HG03439 (cell line): ENCODE measurements at regions not wholly inside any gene's neighbourhood (a gene's known extent, or its start where the extent isn't known, plus 50 kb on each side); places are given as distances from the start of the nearest gene placed in this dataset.
"Not testable (repeated sequence)": the region's sequence is repeated elsewhere in the genome, so short reads cannot be mapped to it uniquely, and the experiment has no call there.

Experiments used
- ATAC-seq: cut with Tn5 transposase; IDR thresholded peaks from one replicate; pipeline ENCODE4 v1.9.1; 2021; ENCODE audit warnings: mild to moderate bottlenecking, moderate library complexity; ENCODE audit not compliant: unreplicated experiment

DNA sequence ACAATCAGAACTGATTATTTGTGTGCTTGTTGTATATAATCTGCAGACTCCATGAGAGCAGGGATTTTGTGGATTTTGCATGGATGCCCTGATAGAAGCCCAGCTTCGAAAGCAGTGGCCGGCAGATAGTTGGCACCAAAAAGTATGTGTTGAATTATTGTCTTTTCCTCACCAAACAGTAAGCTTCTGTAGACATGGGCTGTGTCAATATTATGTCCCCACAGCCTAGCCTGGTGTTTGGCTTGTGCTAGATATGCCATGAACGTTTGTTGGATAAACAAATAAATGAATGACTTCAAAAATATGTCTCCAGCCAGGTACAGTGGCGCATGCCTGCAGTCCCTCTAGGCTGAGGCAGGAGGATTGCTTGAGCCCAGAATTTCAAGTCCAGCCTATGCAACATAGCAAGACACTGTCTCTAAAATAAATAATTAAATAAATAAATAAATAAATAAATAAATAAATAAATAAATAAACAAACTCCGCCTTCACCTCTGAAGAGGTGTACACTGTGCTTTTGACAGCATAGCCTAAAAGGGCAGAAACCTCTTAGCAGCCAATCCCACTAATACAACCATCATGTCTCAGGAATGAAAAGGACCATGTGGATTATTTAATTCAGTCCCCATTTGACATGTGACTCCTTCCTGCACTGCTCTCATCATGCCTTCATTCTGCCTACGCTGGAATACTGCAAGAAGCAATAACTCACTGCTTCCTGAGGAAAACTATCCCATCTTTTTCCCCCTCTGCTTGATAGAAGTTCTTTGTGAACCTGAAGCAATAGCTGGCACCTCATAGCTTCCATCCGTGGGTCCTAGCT is 335.2 kb downstream of the FBXW7 start:
- no peak for ATAC-seq

DNA sequence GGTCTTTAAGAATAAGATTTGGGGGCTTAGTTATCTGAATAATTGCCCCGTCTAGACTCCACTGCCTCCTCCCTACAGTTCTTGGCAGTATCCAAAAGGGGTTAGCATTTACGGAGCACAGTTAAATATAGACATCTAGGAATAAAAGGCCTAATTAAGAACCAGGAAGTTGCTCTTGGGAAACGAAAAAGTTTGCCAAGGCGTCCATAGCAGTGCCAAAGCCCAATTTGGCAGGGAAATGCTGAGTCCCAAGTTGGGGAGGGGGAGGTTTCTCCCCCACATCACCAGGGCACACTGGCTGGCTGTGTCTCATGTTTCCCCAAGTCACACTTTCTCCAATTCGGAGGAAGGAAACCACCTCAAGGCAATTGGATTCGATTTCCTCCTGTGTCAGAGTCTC is 338.7 kb downstream of the FBXW7 start:
- ATAC-seq: no peak

DNA sequence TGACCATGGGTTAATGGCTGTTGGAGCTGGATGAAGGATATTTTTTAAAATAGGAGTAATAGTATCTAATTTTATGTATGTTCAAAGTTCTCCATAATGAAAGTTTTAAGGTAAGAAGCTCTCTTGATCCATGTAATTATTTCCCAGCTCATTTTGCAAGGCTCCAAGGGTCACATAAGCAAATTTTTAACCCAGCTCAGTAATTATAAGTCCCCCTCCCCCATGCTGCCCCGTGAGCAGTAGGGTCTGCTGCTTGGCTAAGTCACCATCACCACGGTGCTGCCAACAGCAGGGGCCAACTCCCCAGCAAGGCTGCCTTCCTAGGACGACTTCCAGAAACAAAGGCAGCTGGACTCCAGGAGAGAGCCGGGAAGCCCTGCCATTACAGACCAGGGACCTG is 340.0 kb downstream of the FBXW7 start:
- ATAC-seq: no peak

DNA sequence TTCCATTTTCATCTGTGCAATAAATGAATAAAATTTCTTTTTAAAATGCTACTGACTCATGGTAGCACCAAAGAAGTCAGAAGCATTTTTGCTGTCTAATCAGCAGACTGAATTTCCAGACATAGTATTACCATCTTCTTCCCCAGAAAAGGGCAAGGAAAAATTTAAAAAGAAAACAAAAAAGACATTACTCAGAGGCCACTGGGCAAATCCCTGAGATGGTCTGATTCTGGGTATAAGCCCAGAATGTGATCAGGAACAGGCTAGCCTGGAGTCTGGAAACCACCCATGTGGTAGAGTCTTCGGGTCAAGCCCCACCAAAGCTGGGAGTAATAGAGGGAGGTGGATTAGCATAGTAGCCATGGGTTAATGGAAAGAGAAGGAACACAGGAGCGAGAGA is 342.8 kb downstream of the FBXW7 start:
- no peak for ATAC-seq

DNA sequence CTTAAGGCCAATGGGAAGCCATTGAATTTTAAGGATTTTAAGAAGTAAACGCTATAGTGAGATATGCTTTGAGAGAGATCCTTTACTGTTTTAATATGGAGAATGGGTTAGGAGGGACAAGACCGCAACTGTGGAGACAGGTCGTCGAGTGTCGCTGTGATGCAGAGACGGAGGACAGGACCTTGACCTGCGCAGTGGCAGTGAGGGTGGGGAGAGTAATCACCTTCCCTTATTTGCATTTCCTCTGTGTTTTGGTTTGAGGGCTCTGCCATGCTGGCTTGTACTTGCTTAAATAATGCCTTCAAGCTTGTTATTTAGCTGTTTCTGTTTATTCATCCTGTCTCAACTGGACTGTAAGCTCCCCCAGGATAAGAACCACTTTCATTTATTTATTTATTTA is 345.0 kb downstream of the FBXW7 start:
- ATAC-seq: no peak

DNA sequence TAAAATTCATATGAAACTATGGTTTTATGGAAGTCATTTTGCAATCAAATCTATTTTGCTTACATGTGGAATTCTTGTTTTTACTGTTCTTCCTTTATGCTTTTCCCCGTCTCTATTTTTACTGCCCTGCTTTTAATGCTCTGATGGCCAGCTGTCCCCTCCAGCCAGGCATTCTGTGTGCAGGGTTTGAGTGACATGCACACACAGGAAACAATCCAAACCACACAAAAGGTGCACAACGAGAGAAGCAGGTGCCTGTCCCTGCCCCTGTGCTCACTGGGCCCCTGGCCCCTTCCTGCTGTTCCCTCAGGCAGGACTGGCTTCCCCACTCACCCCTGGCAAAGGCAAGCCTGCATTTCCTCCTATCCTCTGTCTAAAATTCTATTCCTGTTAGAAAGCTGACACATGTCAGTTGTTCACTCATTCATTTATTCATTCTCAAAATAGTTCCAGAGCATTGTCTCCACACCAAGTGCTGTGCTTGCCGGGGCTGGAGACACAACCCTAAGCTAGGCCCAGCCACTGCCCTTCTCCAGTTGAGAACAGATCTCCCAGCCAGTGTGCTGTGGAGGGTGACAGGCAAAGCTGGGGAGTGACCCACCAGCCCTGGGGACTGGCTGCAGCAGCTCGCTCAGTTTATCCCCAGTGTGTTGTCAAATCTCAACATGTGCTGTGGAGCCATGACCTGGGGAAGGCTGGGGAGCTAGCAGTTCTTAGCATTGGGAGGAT is 346.3 kb downstream of the FBXW7 start:
- no peak for ATAC-seq

DNA sequence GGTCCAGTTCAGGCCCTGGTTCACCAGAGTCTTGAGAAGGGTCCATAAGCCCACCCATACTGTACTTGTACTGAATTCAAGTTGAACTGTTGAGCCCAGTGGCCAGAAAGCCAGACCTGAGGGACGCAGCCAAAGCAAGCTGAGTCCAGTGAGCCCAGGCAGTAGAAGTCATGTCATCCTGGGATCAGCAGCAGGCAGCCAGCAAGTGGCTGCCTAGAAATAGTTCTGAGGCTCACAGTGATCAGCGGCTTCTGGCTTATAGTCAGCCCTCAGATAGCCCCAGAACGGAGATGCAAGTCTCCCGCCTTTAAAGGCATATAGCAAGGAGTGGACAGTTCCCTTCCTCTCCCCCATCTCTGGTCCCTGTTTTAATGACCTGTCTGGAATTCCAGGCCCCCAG is 347.1 kb downstream of the FBXW7 start:
- no peak for ATAC-seq

DNA sequence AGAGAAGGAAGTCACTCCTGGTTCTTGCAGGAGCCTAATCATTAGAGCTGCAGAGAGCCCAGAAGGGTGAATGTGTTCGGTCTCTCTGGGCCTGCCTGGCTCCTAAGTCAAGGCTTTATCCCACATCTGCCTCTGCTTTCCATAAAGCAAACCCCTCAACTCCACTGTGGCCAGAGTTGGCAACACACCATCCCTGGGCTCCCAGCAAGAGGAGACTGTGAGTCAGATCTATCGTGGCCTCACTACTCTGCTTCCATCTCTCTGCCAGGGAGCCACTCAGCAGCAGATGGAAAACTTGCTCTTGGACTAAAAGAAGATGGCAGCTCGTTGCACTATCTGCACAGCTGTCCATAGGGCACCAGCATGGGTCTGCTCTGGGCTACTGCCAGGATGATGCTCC is 348.2 kb downstream of the FBXW7 start:
- ATAC-seq: no peak

- no peak for ATAC-seq
Measured at GRCh38 chr4:152185786-152186550, 349.9 kb downstream of the FBXW7 start.

- no peak for ATAC-seq
Measured at GRCh38 chr4:152181150-152181549, 354.7 kb downstream of the FBXW7 start.

GRCh38 chr4:152180369-152180768 is 355.5 kb downstream of the FBXW7 start:
- no peak for ATAC-seq

DNA sequence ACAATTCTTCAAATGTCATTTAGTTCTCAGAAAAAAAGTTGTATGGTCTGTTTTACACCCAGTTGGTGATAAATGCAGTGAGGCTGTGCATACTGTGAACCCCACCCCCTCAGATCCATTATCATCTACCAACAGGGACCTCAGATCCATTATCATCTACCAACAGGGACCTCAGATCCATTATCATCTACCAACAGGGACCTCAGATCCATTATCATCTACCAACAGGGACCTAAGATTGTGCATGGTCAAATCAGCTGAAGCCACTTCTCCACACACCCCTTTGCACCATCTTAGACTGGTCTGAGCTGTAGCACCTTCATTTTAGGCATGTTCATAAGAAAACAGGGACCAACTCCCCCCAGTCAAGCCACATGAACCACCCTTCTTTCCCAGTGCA is 358.4 kb downstream of the FBXW7 start:
- ATAC-seq: not testable (repeated sequence)

DNA sequence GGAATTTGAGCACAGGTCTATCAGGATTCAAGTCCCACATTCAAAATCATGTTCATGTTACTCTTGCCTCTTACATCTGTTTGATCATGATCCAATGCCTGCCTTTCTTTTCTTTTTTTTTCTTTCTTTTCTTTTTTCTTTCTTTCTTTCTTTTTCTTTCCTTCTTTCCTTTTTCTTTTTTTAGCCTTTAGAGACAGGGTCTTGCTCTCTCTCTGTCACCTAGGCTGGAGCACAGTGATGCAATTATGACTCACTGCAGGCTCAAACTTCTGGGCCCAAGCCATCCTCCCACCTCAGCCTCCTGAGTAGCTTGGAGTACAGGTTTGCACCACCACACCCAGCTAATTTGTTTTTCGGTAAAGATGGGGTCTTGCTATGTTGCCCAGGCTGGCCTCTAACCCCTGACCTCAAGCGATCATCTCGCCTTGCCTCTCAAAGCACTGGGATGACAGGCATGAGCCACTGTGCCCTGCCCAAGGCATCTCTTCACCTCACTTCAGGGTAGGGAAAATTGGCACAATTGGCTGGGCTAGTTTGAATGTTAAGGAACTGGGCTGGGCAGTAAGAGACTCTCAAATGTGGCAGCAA is 359.2 kb downstream of the FBXW7 start:
- no peak for ATAC-seq

- no peak for ATAC-seq
Measured at GRCh38 chr4:152175586-152175985, 360.3 kb downstream of the FBXW7 start.

- no peak for ATAC-seq
Measured at GRCh38 chr4:152172146-152172545, 363.7 kb downstream of the FBXW7 start.

GRCh38 chr4:152171556-152171955 is 364.3 kb downstream of the FBXW7 start:
- no peak for ATAC-seq

- ATAC-seq: no peak
Measured at GRCh38 chr4:152169683-152170082, 366.2 kb downstream of the FBXW7 start.

DNA sequence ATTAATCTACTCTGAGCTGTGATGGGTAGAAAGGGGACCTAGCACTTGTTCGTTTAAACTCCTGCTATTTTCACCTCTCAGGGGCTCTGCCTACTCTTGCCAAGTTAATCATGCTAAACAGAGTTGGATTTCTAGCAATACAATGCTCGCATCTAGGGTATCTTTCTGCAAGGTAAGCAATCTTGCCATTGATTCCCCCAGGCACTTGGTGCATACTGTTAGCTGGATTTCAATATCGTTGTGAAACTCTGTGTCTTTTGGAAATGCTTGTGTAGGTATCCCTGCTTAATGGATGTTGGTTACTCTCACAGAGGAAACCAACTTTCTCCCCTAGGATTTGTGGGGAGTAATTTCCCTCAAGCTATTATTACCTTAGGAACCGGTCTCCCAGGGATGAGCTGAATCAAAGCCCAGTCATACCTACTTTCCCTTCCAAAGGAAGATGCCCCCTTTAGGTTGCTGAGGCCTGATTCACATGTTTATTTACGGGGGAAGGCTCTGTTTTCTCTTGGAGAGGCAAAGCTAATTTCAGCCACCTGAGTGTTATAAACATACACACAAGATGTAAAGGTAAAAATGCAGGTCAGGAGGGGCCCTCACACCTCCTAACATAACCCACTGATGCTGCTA is 366.8 kb downstream of the FBXW7 start:
- no peak for ATAC-seq

- ATAC-seq: no peak
Measured at GRCh38 chr4:152166567-152166966, 369.3 kb downstream of the FBXW7 start.

GRCh38 chr4:152165846-152166245 is 370.0 kb downstream of the FBXW7 start:
- ATAC-seq: no peak

- ATAC-seq: no peak
Measured at GRCh38 chr4:152165146-152165545, 370.7 kb downstream of the FBXW7 start.
